BLaER1 (cell line): ENCODE measurements at regions not wholly inside any gene's neighbourhood (a gene's known extent, or its start where the extent isn't known, plus 50 kb on each side); places are given as distances from the start of the nearest gene placed in this dataset.

ENCODE experiments used
- H3K27ac ChIP-seq: shearing (Covaris generic); formaldehyde crosslinking; 2 replicates; pipeline ENCODE4 v1.8.1; 2022
- H3K27me3 ChIP-seq: shearing (Covaris generic); formaldehyde crosslinking; 2 replicates; pipeline ENCODE4 v1.8.1; 2022
- H3K36me3 ChIP-seq: shearing (Covaris generic); formaldehyde crosslinking; 2 replicates; pipeline ENCODE4 v1.8.1; 2022
- H3K4me1 ChIP-seq: shearing (Covaris generic); formaldehyde crosslinking; 2 replicates; pipeline ENCODE4 v1.8.1; 2022
- H3K4me2 ChIP-seq: shearing (Covaris generic); formaldehyde crosslinking; 2 replicates; pipeline ENCODE4 v1.8.1; 2022
- H3K4me3 ChIP-seq: shearing (Covaris generic); formaldehyde crosslinking; 2 replicates; pipeline ENCODE4 v1.8.1; 2022
- H3K9ac ChIP-seq: shearing (Covaris generic); formaldehyde crosslinking; 2 replicates; pipeline ENCODE4 v1.8.1; 2022
- H3K9me3 ChIP-seq: shearing (Covaris generic); formaldehyde crosslinking; 2 replicates; pipeline ENCODE4 v1.8.1; 2022
- H4K20me1 ChIP-seq: shearing (Covaris generic); formaldehyde crosslinking; 2 replicates; pipeline ENCODE4 v1.8.1; 2022
- Cebpa-rat ChIP-seq: shearing (Covaris generic); IDR thresholded peaks from 2 replicates; pipeline ENCODE4 v1.8.1; 2022

GRCh38 chr2:204282525-204282924, 262.8 kb upstream of the PARD3B start:
- Histone ChIP-seq H3K4me3 (no peak overlapping the region), H3K9ac (no peak overlapping the region), H3K27ac (no peak overlapping the region), H3K36me3 (no peaks in the 10 kb centered on the region), H3K9me3 (no peaks in the 10 kb centered on the region), H4K20me1 (no peaks in the 10 kb centered on the region), H3K27me3 (no peaks in the 10 kb centered on the region), H3K4me1 (peaks cover 4% of the 10 kb centered on the region; the same call in 1 of the 2 replicates), H3K4me2 (no peak overlapping the region)
- no peak for TF ChIP-seq Cebpa-rat

DNA sequence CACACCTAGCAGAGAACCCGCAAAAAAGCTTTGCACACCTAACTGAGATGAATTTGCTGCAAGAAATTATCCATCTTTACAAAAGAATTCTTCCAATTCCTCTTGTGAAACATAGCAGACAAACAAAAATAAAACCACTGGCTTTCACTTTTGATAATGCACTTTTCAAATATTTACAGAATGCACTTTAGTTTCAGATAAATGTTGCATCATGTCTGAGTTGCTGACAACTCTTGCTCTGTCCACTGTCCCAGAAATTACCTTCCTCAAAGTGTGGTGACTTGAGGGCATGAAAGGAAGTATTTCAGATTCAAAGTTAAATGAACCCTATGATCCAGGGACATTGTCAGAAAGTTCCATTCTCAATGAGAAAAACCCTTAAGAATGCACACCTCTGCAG, 256.2 kb upstream of the PARD3B start:
- Histone ChIP-seq H3K9me3 (no peaks in the 10 kb centered on the region), H4K20me1 (no peaks in the 10 kb centered on the region), H3K9ac (no peak overlapping the region), H3K36me3 (no peaks in the 10 kb centered on the region), H3K27me3 (no peaks in the 10 kb centered on the region), H3K4me1 (peaks cover 4% of the 10 kb centered on the region; the same call in 1 of the 2 replicates), H3K4me2 (no peak overlapping the region), H3K27ac (no peak overlapping the region), H3K4me3 (no peak overlapping the region)
- TF ChIP-seq Cebpa-rat = no peak

- H3K9ac ChIP-seq = no peak overlapping the region
- H3K36me3 ChIP-seq = no peaks in the 10 kb centered on the region
- no peaks in the 10 kb centered on the region for H3K27me3 ChIP-seq
- no peak for TF ChIP-seq Cebpa-rat
- no peaks in the 10 kb centered on the region for H4K20me1 ChIP-seq
- H3K4me1 ChIP-seq = no peaks in the 10 kb centered on the region
- no peak overlapping the region for H3K4me3 ChIP-seq
- H3K27ac ChIP-seq = no peak overlapping the region
- no peaks in the 10 kb centered on the region for H3K9me3 ChIP-seq
- H3K4me2 ChIP-seq = no peak overlapping the region
These were observed 252.8 kb upstream of the PARD3B start for GRCh38 chr2:204292439-204292838.

DNA sequence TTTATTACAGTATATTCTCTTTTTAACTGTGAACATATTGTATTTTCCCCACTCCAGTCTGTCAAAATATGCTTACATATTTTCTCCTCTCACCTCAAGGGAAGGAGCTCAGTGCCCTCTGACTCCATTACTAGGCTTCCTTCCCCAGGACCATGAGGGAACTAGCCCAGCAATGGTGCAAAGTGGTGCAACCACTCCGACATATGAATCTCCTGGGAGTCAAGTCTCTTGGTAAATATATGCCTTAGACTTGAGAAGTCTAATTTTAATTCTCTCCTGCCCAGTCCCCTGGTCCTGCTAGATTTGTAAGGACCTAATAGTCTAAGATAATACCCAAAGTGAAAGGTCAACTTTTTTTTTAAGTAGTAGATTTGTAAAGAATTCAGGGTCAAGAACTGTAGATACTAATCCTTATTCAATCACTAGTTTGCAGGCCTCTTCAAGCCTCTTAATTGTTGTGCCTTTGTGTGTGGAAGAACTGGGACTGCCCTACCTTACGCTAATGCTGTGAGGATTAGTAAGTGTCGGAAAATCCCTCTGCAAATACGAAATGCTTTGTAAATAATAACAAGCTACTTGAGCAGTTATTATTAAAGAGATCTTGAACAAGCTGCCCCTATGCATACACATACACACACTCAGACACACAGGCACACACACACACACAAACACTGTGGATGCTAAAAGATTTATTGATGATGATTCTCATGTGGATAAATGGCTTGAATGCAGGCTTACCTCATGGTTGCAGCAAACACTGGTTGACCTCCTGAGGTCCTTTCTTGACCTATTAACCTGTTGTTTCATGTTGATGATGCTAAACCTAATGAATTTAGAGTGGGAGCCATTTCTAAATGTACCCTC, 251.2 kb upstream of the PARD3B start:
- Histone ChIP-seq H3K27ac (no peak overlapping the region), H3K27me3 (no peaks in the 10 kb centered on the region), H3K4me3 (no peak overlapping the region), H3K9me3 (no peaks in the 10 kb centered on the region), H3K4me1 (no peaks in the 10 kb centered on the region), H3K9ac (no peak overlapping the region), H4K20me1 (no peaks in the 10 kb centered on the region), H3K4me2 (no peak overlapping the region), H3K36me3 (no peaks in the 10 kb centered on the region)
- no peak for TF ChIP-seq Cebpa-rat

DNA sequence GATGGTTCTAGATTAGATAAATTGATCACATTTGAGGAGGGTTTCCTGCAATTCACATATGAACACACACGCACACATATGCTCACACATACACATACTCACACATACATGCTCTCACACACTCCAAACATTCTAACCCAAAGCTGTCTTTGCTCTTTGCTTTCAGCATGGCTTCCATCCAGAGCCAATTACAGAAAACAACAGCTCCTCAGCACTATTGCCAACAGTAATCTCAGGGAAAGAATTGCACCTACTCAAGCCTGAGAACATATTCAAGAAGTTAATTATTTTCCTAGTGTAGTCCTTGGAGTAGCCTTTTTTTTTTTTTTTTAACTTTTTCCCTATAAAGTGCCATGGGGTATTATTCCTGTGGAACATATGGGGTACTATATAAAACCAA, 246.9 kb upstream of the PARD3B start:
- Histone ChIP-seq H3K27me3 (no peaks in the 10 kb centered on the region), H3K27ac (no peak overlapping the region)
- no peak for TF ChIP-seq Cebpa-rat

GRCh38 chr2:204299766-204300165, 245.5 kb upstream of the PARD3B start:
- Histone ChIP-seq H3K4me1 (peaks cover 11% of the 10 kb centered on the region), H3K4me2 (no peak overlapping the region), H3K27me3 (no peaks in the 10 kb centered on the region), H3K4me3 (no peak overlapping the region), H3K9ac (no peak overlapping the region), H3K27ac (no peak overlapping the region), H3K36me3 (no peaks in the 10 kb centered on the region), H3K9me3 (no peaks in the 10 kb centered on the region), H4K20me1 (no peaks in the 10 kb centered on the region)
- no peak for TF ChIP-seq Cebpa-rat

More for the DNA sequence above, 246.9 kb upstream of the PARD3B start:
- Histone ChIP-seq H3K9me3 (no peaks in the 10 kb centered on the region), H3K9ac (no peak overlapping the region), H3K36me3 (no peaks in the 10 kb centered on the region), H4K20me1 (no peaks in the 10 kb centered on the region), H3K4me1 (no peaks in the 10 kb centered on the region), H3K4me2 (no peak overlapping the region), H3K4me3 (no peak overlapping the region)

- Histone ChIP-seq H3K27me3 (no peaks in the 10 kb centered on the region), H3K9ac (no peak overlapping the region), H3K4me2 (no peak overlapping the region), H4K20me1 (no peaks in the 10 kb centered on the region), H3K9me3 (no peaks in the 10 kb centered on the region), H3K4me1 (peaks cover 14% of the 10 kb centered on the region), H3K27ac (no peak overlapping the region), H3K4me3 (no peak overlapping the region), H3K36me3 (no peaks in the 10 kb centered on the region)
- TF ChIP-seq Cebpa-rat = no peak
These were observed 238.6 kb upstream of the PARD3B start for GRCh38 chr2:204306667-204307066.

GRCh38 chr2:204312105-204312504, 233.2 kb upstream of the PARD3B start:
- no peaks in the 10 kb centered on the region for H3K27me3 ChIP-seq
- no peak overlapping the region for H3K4me2 ChIP-seq
- H3K4me3 ChIP-seq = no peak overlapping the region
- H3K9me3 ChIP-seq = no peaks in the 10 kb centered on the region
- no peak for TF ChIP-seq Cebpa-rat
- H3K36me3 ChIP-seq = no peaks in the 10 kb centered on the region
- H3K9ac ChIP-seq = no peak overlapping the region
- H3K4me1 ChIP-seq = no peaks in the 10 kb centered on the region
- no peaks in the 10 kb centered on the region for H4K20me1 ChIP-seq
- H3K27ac ChIP-seq = no peak overlapping the region

GRCh38 chr2:204313256-204313655, 232.0 kb upstream of the PARD3B start:
- Histone ChIP-seq H3K27ac (no peak overlapping the region), H3K4me1 (no peaks in the 10 kb centered on the region), H3K9ac (no peak overlapping the region), H4K20me1 (no peaks in the 10 kb centered on the region), H3K4me3 (no peak overlapping the region), H3K9me3 (no peaks in the 10 kb centered on the region), H3K4me2 (no peak overlapping the region), H3K27me3 (no peaks in the 10 kb centered on the region), H3K36me3 (no peaks in the 10 kb centered on the region)
- TF ChIP-seq Cebpa-rat = no peak

- Histone ChIP-seq H3K36me3 (no peaks in the 10 kb centered on the region), H3K9ac (no peak overlapping the region), H3K4me2 (no peak overlapping the region), H3K4me3 (no peak overlapping the region), H4K20me1 (no peaks in the 10 kb centered on the region), H3K9me3 (no peaks in the 10 kb centered on the region), H3K4me1 (no peaks in the 10 kb centered on the region), H3K27me3 (no peaks in the 10 kb centered on the region), H3K27ac (no peak overlapping the region)
- TF ChIP-seq Cebpa-rat = no peak
These were observed 230.0 kb upstream of the PARD3B start for GRCh38 chr2:204315236-204315662.

DNA sequence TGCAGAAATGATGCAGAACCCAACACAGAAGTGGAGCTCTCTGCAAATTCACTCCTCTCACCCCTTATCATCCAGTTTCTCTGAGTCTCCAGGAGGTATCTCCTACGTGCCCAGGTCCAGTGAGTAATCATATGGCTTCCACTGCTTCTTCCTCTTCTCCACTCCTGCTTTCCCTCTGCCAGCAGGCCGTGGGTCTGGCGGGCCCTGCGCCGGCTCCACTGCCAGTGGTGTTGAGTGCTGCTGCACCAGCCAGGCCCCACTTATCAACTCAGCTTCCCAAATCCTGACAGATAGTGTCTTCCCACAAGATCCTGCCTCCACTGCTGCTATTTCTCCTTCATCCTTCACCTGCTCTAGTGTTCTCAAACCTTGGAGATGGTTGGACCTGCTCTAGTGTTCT, 227.6 kb upstream of the PARD3B start:
- no peak overlapping the region for H3K9ac ChIP-seq
- H3K36me3 ChIP-seq = no peaks in the 10 kb centered on the region
- no peak overlapping the region for H3K4me3 ChIP-seq
- no peak overlapping the region for H3K4me2 ChIP-seq
- no peaks in the 10 kb centered on the region for H3K4me1 ChIP-seq
- no peaks in the 10 kb centered on the region; the same call in 1 of the 2 replicates for H3K9me3 ChIP-seq
- H3K27me3 ChIP-seq = no peaks in the 10 kb centered on the region
- no peak overlapping the region for H3K27ac ChIP-seq
- TF ChIP-seq Cebpa-rat = no peak
- H4K20me1 ChIP-seq = no peaks in the 10 kb centered on the region
